Activated naive CD8-positive, alpha-beta T cell treated with anti-CD3 and anti-CD28 coated beads, Interleukin-2, amount 10 ng/mL, durations not matched to agents 7 days and 5 days (primary cell): ENCODE measurements at regions not wholly inside any gene's neighbourhood (a gene's known extent, or its start where the extent isn't known, plus 50 kb on each side); places are given as distances from the start of the nearest gene placed in this dataset.
"Not testable (repeated sequence)": the region's sequence is repeated elsewhere in the genome, so short reads cannot be mapped to it uniquely, and the experiment has no call there.

Experiments
- ATAC-seq: fragments of 150-1000 bp; cut with Tn5 transposase; one replicate; pipeline ENCODE4 v1.10.0; 2021; ENCODE audit warnings: low read depth, moderate library complexity
- POLR2A ChIA-PET: fragments of 350-600 bp; sonication (Branson Sonifier 250); formaldehyde crosslinking; loops from one replicate; lab custom pipeline; 2021; ENCODE audit warnings: antibody characterized with exemption; lab: Charles Lee
- DNase-seq: peaks from one replicate; pipeline ENCODE4 v3.0.0; 2021
- H3K27ac Mint-ChIP-seq: one replicate; pipeline ENCODE4 v1.8.0; 2022; ENCODE audit warnings: mild to moderate bottlenecking, mixed read lengths
- H3K27me3 Mint-ChIP-seq: one replicate; pipeline ENCODE4 v1.8.0; 2022; ENCODE audit warnings: mild to moderate bottlenecking, moderate library complexity, mixed read lengths
- H3K36me3 Mint-ChIP-seq: one replicate; pipeline ENCODE4 v1.8.0; 2021; ENCODE audit warnings: mild to moderate bottlenecking, mixed read lengths
- H3K4me1 Mint-ChIP-seq: one replicate; pipeline ENCODE4 v1.8.0; 2021; ENCODE audit warnings: mixed read lengths
- H3K4me3 Mint-ChIP-seq: one replicate; pipeline ENCODE4 v1.8.0; 2022; ENCODE audit warnings: mild to moderate bottlenecking, moderate library complexity, mixed read lengths
- H3K9me3 Mint-ChIP-seq: one replicate; pipeline ENCODE4 v1.8.0; 2021; ENCODE audit warnings: mixed read lengths

DNA sequence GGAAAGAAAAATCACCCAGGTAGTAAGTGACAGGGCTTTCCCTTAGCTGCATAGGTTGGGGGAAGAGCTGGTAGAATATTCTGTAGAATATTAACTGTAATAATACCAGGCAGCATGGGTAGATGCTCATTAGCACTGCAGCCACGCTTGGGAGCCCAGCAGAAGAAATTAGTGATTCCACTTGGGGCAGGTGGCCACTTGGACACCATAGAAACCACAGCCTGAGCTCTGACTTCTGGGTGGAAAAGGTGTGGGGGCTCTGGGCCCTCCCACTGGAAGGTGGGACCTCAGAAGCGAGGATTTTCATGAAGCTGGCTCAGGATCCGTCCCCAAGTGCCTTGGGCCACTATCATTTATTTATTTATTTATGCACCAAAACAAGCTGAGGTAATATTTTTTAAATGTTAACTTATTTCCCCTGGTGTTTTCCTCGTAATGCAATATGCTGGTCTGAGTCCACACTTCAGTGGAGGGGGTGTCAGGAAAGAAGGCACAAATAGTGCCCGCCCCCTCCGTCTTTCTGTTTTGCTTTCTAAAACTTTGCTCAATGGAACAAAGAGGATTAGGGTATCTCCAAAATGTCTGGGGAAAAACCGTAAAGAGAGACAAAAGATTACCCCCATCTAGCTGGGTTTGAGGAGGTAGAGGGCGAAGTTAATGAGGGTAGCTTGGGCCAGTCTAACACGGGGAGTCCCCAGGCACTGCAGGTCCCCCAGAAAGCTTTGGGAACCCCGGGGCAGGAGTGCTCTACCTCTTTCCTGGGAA lies 75.2 kb upstream of the GADD45A start:
- Mint-ChIP-seq H3K4me1 (peaks cover 9% of the 10 kb centered on the region), H3K27ac (no peak overlapping the region), H3K9me3 (no peaks in the 10 kb centered on the region), H3K27me3 (no peaks in the 10 kb centered on the region), H3K4me3 (no peak overlapping the region), H3K36me3 (no peaks in the 10 kb centered on the region)
- DNase-seq: no peak
- no peak for ATAC-seq
- POLR2A ChIA-PET: no interaction called here

DNA sequence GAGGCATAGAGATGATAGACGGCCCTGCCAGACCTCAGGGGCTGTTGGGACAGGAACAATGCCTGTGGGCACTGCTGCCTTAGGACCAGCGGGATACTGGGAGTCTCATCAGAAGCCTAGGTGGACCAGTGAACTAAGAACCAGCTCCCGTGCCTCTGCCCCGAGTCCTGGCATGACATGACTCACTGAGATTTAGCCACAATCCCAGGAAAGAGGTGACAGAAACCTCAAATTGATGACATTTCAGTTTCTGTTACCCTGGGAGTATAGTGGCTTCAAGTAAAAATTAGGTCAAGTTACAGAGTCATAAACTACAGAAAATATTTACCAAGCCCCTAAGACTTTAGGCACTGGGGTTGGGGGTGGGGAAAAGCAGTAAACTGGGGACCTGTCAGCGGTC lies 74.6 kb upstream of the GADD45A start:
- POLR2A ChIA-PET: no interaction called here
- H3K4me3 Mint-ChIP-seq: no peak overlapping the region
- H3K9me3 Mint-ChIP-seq: no peaks in the 10 kb centered on the region
- no peak for ATAC-seq
- no peak for DNase-seq
- peaks cover 3% of the 10 kb centered on the region for H3K27me3 Mint-ChIP-seq
- no peaks in the 10 kb centered on the region for H3K36me3 Mint-ChIP-seq
- H3K4me1 Mint-ChIP-seq: peaks cover 9% of the 10 kb centered on the region
- no peak overlapping the region for H3K27ac Mint-ChIP-seq

DNA sequence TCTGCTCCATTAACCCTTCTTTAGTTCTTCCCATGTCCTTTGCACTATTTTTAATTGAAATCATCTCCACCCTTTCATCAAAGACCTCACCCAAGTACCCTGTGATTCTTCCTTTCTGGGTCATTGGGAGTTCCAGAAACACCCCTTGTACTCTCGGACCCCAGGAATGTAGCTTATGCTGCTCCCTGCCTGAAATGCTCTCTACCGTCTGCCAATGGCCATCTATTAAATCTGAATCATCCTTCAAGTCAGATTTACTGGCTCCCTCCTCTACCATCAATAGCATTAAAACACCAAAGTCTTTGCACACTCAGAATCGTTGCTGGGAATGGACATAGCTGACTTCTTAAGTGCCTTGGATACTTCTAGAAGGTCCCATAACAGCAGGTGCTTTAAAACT lies 73.2 kb upstream of the GADD45A start:
- Mint-ChIP-seq H3K4me3 (no peak overlapping the region), H3K27me3 (peaks cover 3% of the 10 kb centered on the region), H3K27ac (no peak overlapping the region), H3K4me1 (peaks cover 9% of the 10 kb centered on the region), H3K36me3 (no peaks in the 10 kb centered on the region), H3K9me3 (no peaks in the 10 kb centered on the region)
- POLR2A ChIA-PET: no interaction called here
- ATAC-seq (no peak), DNase-seq (no peak)

DNA sequence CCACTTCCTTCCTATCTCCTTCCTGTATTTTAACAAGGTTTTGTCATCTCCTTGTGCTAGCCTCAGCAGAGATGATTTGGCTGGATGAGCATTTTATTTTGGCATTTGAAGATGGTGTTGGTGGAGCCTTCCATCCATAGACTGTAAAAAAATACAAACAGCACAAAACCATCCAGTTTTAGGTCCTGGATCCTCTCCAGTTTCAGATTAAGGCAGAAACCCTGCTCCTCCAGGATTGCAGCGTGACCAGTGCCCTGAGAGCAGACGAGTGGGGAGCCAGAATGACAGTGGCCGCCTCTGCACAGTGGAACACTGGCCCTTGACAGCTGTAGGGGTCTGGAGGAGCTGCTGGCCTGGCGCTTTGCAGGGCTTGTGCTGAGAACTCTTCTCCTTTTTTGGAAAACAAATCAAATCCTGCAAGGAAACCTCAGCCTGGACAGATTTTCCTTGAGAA lies 72.2 kb upstream of the GADD45A start:
- ATAC-seq: no peak
- Mint-ChIP-seq H3K4me3 (no peak overlapping the region), H3K36me3 (no peaks in the 10 kb centered on the region), H3K4me1 (peaks cover 7% of the 10 kb centered on the region), H3K27me3 (peaks cover 3% of the 10 kb centered on the region), H3K27ac (no peak overlapping the region), H3K9me3 (no peaks in the 10 kb centered on the region)
- POLR2A ChIA-PET: no interaction called here
- DNase-seq: no peak

DNA sequence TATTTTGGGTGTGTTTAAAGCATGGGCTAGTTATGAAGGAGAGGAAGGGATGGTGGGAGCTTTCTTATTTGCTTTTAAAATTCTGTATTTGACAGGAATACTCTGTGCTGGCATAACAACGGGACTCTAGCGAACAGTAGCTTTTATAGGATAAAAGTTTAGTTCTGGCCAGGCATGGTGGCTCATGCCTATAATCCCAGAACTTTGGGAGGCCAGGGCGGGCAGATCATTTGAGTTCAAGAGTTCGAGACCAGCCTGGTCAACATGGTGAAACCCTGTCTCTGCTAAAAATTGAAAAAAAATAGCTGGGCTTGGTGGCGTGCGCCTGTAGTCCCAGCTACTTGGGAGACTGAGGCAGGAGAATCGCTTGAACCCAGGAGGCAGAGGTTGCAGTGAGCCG lies 71.5 kb upstream of the GADD45A start:
- H3K27me3 Mint-ChIP-seq, POLR2A ChIA-PET, H3K4me3 Mint-ChIP-seq, H3K4me1 Mint-ChIP-seq, H3K9me3 Mint-ChIP-seq, DNase-seq, H3K36me3 Mint-ChIP-seq, ATAC-seq, H3K27ac Mint-ChIP-seq: not testable (repeated sequence)

DNA sequence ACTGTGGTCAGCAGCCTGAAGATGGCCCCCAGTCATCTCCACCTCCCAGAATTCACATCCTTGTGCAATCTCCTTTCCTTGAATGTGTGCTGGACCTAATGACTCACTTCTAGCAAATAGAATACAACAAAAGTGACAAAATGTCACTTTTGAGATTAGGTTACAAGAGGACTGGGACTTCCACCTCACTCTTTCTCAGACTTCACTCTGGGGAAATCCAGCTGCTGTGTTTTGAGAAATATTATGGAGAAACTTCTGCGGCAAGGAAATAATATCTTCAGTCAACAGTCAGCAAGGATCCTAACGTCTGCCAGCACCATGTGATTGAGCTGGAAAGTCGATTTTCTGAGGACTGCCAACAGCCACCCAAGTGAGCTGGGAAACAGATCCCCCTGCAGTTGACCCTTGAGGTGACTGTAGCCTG lies 70.5 kb upstream of the GADD45A start:
- POLR2A ChIA-PET: no interaction called here
- no peak for DNase-seq
- Mint-ChIP-seq H3K9me3 (no peaks in the 10 kb centered on the region), H3K4me3 (no peak overlapping the region), H3K27me3 (peaks cover 3% of the 10 kb centered on the region), H3K4me1 (peaks cover 5% of the 10 kb centered on the region), H3K36me3 (no peaks in the 10 kb centered on the region), H3K27ac (no peak overlapping the region)
- ATAC-seq: no peak

DNA sequence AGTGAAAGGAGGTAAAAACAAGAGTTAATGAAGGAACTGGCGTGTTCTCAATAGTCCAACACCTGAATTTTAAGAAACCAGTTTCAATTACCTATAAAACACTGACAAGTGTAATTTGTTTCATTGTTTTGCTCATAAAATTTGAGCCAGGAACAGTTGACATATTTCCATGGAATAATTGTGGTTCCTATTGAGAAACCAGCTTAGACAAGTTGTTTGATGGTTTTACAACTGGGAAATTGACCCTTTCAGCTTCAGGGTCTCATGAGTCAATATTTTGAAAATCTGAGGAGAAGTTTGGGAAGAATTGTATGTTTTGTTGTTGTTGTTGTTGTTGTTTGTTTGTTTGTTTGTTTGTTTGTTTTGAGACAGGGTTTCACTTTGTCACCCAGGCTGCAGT lies 69.1 kb upstream of the GADD45A start:
- H3K9me3 Mint-ChIP-seq: no peaks in the 10 kb centered on the region
- POLR2A ChIA-PET: no interaction called here
- ATAC-seq: no peak
- no peak overlapping the region for H3K4me3 Mint-ChIP-seq
- no peak overlapping the region for H3K27ac Mint-ChIP-seq
- H3K36me3 Mint-ChIP-seq: no peaks in the 10 kb centered on the region
- H3K4me1 Mint-ChIP-seq: peaks cover 5% of the 10 kb centered on the region
- peaks cover 3% of the 10 kb centered on the region for H3K27me3 Mint-ChIP-seq
- DNase-seq: no peak

DNA sequence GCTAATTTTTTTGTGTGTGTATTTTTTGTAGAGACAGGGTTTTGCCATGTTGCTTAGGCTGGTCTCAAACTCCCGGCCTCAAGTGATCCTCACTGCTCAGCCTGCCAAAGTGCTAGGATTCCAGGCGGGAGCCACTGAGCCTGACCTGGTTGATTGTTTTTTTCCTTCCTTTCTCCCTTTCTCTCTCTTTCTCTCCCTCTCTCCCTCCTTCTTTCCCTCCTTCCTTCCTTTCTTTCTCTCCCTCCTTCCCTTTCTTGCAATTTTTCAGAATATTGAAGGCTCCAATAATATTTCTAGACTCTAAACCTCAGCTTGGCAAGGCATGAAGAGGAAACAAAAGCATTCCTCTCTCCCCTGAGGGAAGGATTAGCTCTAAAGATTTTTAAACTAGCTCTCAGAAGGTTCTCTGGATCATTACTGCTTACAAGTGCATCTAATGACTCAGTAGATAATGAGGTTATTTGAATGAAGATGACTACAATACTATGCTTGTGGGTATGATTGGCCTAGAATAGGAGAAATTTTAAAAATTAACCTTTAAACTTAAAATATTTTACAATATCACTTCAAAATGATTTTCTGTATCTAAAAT lies 68.5 kb upstream of the GADD45A start:
- no peak for ATAC-seq
- Mint-ChIP-seq H3K4me1 (peaks cover 5% of the 10 kb centered on the region), H3K27ac (no peak overlapping the region), H3K9me3 (no peaks in the 10 kb centered on the region), H3K27me3 (peaks cover 3% of the 10 kb centered on the region), H3K4me3 (no peak overlapping the region), H3K36me3 (no peaks in the 10 kb centered on the region)
- no peak for DNase-seq
- POLR2A ChIA-PET: no interaction called here

DNA sequence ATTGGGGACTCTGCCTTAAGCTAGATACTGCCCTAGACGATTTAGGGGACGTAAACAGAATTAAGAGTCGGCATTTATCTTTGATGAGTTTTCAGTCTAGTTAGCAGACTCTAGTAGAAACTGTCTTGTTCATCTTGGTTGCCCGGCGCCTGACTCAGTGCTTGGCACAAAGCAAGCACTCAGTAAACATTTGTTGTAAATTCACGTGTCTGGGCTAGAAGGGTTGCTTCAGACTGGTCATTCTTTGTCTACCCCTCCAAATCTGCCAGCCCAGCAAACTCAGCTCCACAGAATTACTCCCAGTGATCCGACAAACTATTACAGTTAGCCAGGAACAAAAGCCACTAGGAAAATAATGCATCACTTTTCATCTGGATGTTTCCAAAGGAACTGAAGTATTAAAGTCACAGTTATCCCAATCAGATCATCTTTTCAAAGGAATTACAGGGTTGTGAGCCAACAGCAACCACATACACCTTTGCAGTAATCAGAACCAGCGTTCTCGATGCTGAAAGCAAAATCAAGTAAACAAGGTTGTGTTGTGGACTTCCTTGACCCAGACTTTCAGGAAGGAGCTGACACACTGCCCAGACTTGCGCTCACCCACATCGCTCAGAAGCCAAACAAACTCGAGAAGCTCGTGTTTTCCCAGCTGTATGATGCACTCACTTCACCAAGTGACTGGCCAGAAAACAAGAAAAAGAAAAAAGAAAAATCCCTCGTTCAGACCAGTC lies 66.5 kb upstream of the GADD45A start:
- Mint-ChIP-seq H3K9me3 (no peaks in the 10 kb centered on the region), H3K36me3 (no peaks in the 10 kb centered on the region), H3K4me1 (no peaks in the 10 kb centered on the region), H3K27ac (no peak overlapping the region), H3K4me3 (no peak overlapping the region), H3K27me3 (peaks cover 3% of the 10 kb centered on the region)
- DNase-seq: no peak
- no peak for ATAC-seq
- POLR2A ChIA-PET: no interaction called here

DNA sequence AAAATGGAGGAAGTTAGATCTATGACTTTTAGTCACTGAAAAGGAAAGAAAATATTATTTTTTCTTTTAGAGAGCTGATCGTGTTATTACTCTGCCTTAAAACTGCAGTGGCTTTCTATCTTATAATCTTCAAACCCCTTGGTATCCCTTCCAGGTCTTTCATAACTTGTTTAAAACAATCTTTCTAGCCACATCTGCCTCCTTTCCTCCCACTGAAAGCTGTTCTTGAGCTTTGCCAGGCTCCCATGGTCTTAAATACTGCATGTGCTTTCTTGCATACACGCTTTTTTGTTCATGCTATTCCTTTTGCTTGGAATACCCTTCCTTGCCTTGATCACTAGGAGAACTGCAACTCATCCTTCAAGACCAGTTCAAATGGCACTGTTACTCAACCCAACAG lies 65.9 kb upstream of the GADD45A start:
- Mint-ChIP-seq H3K36me3 (no peaks in the 10 kb centered on the region), H3K4me1 (no peaks in the 10 kb centered on the region), H3K27ac (no peak overlapping the region), H3K27me3 (peaks cover 5% of the 10 kb centered on the region), H3K9me3 (no peaks in the 10 kb centered on the region), H3K4me3 (no peak overlapping the region)
- DNase-seq (no peak), ATAC-seq (no peak)
- POLR2A ChIA-PET: no interaction called here

DNA sequence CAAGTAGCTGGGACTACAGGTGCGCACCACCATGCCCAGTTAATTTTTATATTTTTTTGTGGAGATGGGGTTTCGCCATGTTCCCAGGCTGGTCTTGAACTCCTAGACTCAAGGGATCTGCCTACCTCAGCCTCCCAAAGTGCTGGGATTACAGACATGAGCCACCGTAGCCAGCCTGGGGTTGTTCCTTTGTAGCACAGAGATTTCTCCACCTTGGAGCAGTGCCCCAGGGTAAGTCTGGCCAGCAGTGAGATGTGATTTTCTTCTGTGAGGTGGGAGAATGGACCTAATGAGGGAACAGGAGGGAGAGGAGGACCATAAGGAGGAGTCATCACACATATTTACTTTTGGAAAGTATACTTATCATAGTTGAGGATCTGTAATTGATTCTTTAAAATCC lies 61.1 kb upstream of the GADD45A start:
- H3K27ac Mint-ChIP-seq: no peak overlapping the region
- H3K27me3 Mint-ChIP-seq: peaks cover 3% of the 10 kb centered on the region
- no peak overlapping the region for H3K4me3 Mint-ChIP-seq
- POLR2A ChIA-PET: no interaction called here
- DNase-seq: no peak
- H3K36me3 Mint-ChIP-seq: no peaks in the 10 kb centered on the region
- no peak for ATAC-seq
- H3K9me3 Mint-ChIP-seq: no peaks in the 10 kb centered on the region
- no peaks in the 10 kb centered on the region for H3K4me1 Mint-ChIP-seq

DNA sequence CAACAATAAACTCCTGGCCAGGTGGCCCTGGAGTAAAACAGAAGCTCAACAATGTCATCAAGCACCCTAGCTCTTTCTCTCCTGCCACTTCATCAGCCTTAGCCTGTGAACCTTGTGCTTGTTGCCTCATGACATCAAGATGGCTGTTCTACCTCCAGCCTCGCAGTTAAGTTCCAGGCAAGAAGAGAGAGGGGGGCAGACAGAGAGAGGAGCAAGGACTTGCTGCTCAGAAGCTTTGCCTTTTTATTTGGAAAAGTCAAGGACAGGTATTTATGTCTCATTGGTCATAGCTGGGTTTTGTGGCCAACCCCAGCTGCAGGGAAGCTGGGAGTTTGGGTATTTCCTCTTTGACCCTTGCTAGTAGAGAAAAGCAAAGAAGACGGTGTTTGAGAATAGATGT lies 60.3 kb upstream of the GADD45A start:
- Mint-ChIP-seq H3K27me3 (peaks cover 3% of the 10 kb centered on the region), H3K36me3 (no peaks in the 10 kb centered on the region), H3K4me3 (no peak overlapping the region), H3K9me3 (no peaks in the 10 kb centered on the region), H3K27ac (no peak overlapping the region), H3K4me1 (no peaks in the 10 kb centered on the region)
- DNase-seq (no peak), ATAC-seq (no peak)
- POLR2A ChIA-PET: no interaction called here

DNA sequence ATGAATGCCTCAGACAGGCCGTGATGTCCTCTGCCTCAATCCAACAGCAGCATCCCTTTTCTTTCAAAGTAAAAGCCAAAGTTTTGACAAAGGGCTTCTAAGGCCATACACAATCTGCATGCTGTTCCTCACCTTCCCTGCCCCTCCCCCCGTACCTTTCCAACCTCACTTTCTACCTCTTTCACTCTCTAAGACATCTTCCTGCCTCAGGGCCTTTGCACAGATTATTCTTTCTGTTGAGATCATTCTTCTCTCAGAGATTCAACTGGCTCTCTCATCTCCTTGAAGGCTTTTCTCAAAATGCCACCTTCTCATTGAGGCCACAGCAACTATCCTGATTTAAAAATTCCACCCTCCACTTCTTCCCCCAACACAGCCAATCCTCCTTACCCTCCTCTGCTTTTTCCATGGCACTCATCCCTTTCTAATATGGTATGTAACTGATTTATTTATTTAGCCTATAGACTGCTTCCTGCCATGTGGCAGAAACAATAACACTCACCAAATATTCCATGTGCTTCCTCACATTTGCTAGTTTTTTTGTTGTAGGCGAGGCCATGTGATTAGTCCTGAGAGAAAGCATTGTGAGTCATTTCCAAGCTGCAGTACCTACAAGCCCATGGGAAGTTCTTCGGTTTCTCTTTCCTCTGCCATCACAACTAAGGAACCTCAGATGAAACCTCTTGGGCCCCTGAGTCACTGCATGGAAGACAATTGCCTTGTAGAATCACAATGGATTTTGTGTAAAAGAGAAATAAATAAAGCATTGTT lies 58.7 kb upstream of the GADD45A start:
- ATAC-seq: no peak
- Mint-ChIP-seq H3K4me1 (no peaks in the 10 kb centered on the region), H3K4me3 (no peak overlapping the region), H3K9me3 (peaks cover 2% of the 10 kb centered on the region), H3K36me3 (no peaks in the 10 kb centered on the region), H3K27ac (no peak overlapping the region), H3K27me3 (peaks cover 3% of the 10 kb centered on the region)
- no peak for DNase-seq
- POLR2A ChIA-PET: no interaction called here
